ENCODE measurements at regions not wholly inside any gene's neighbourhood (a gene's known extent, or its start where the extent isn't known, plus 50 kb on each side); places are given as distances from the start of the nearest gene placed in this dataset.
"Not testable (repeated sequence)": the region's sequence is repeated elsewhere in the genome, so short reads cannot be mapped to it uniquely, and the experiment has no call there.

GRCh38 chr15:39034816-39035215 lies 470.2 kb upstream of the RASGRP1 start:
- DNase-seq (ENCODE audit: low read depth) = no peak
- no peak overlapping the region for H3K4me3 ChIP-seq (ENCODE audit: control insufficient read depth, low read depth, low read length)
- no peak for TF ChIP-seq CTCF (conservative IDR thresholded peaks at IDR 0.05; ENCODE audit: control insufficient read depth, insufficient read depth, low read depth, low read length)

GRCh38 chr15:39037611-39038010 lies 473.0 kb upstream of the RASGRP1 start:
- not testable (repeated sequence) for DNase-seq (ENCODE audit: low read depth)

GRCh38 chr15:39040861-39041260 lies 476.2 kb upstream of the RASGRP1 start:
- TF ChIP-seq CTCF (conservative IDR thresholded peaks at IDR 0.05; ENCODE audit: control insufficient read depth, insufficient read depth, low read depth, low read length) = no peak
- DNase-seq (ENCODE audit: low read depth) = no peak
- H3K4me3 ChIP-seq (ENCODE audit: control insufficient read depth, low read depth, low read length) = no peak overlapping the region

More at GRCh38 chr15:39037611-39038010, 473.0 kb upstream of the RASGRP1 start:
- H3K4me3 ChIP-seq (ENCODE audit: control insufficient read depth, low read depth, low read length) = not testable (repeated sequence)

- no peak overlapping the region for H3K4me3 ChIP-seq (ENCODE audit: control insufficient read depth, low read depth, low read length)
- DNase-seq (ENCODE audit: low read depth) = no peak
- TF ChIP-seq CTCF (conservative IDR thresholded peaks at IDR 0.05; ENCODE audit: control insufficient read depth, insufficient read depth, low read depth, low read length) = no peak
Observed at GRCh38 chr15:39041979-39042495, 477.4 kb upstream of the RASGRP1 start.

- TF ChIP-seq CTCF (conservative IDR thresholded peaks at IDR 0.05; ENCODE audit: control insufficient read depth, insufficient read depth, low read depth, low read length) = no peak
- no peak overlapping the region for H3K4me3 ChIP-seq (ENCODE audit: control insufficient read depth, low read depth, low read length)
Observed at GRCh38 chr15:39051626-39052322, 487.2 kb upstream of the RASGRP1 start.

GRCh38 chr15:39052323-39052705 lies 487.7 kb upstream of the RASGRP1 start:
- TF ChIP-seq CTCF (conservative IDR thresholded peaks at IDR 0.05; ENCODE audit: control insufficient read depth, insufficient read depth, low read depth, low read length) = no peak

More at GRCh38 chr15:39051626-39052322, 487.2 kb upstream of the RASGRP1 start:
- DNase-seq (ENCODE audit: low read depth) = no peak

GRCh38 chr15:39053480-39053879 lies 488.9 kb upstream of the RASGRP1 start:
- no peak for TF ChIP-seq CTCF (conservative IDR thresholded peaks at IDR 0.05; ENCODE audit: control insufficient read depth, insufficient read depth, low read depth, low read length)
- no peak for DNase-seq (ENCODE audit: low read depth)
- H3K4me3 ChIP-seq (ENCODE audit: control insufficient read depth, low read depth, low read length) = no peak overlapping the region

More at GRCh38 chr15:39052323-39052705, 487.7 kb upstream of the RASGRP1 start:
- no peak for DNase-seq (ENCODE audit: low read depth)
- H3K4me3 ChIP-seq (ENCODE audit: control insufficient read depth, low read depth, low read length) = no peak overlapping the region
